ENCODE measurements at regions not wholly inside any gene's neighbourhood (a gene's known extent, or its start where the extent isn't known, plus 50 kb on each side); places are given as distances from the start of the nearest gene placed in this dataset.

- H3K27ac ChIP-seq (ENCODE audit: low read depth in 2 of 2, low read length in 1 of 2): no peak overlapping the region
- H3K36me3 ChIP-seq (ENCODE audit: control insufficient read depth in 2 of 2, insufficient read depth in 2 of 2, low read length in 1 of 2): no peaks in the 10 kb centered on the region
- H3K4me3 ChIP-seq (ENCODE audit: low read depth in 1 of 2, low read length in 2 of 2): no peak overlapping the region
- peaks cover 0 to 7% of the 10 kb centered on the region in 2 donors for H3K9me3 ChIP-seq (ENCODE audit: control insufficient read depth in 2 of 2, insufficient read depth in 1 of 2, low read depth in 1 of 2, low read length in 1 of 2)
- H3K27me3 ChIP-seq (ENCODE audit: control insufficient read depth in 1 of 2, insufficient read depth in 2 of 2, low read length in 2 of 2): no peaks in the 10 kb centered on the region
- WGBS, 2 donors: 89% methylated on average over 6 of the region's 6 CpGs
- peaks cover 0 to 9% of the 10 kb centered on the region in 2 donors for H3K4me1 ChIP-seq (ENCODE audit: control insufficient read depth in 2 of 2, insufficient read depth in 2 of 2, low read length in 1 of 2)
Observed at GRCh38 chr18:78620326-78620725, 359.3 kb upstream of the SALL3 start.

GRCh38 chr18:78621141-78621755 lies 358.4 kb upstream of the SALL3 start:
- Histone ChIP-seq H3K27ac (ENCODE audit: low read depth in 2 of 2, low read length in 1 of 2) (no peak overlapping the region), H3K4me1 (ENCODE audit: control insufficient read depth in 2 of 2, insufficient read depth in 2 of 2, low read length in 1 of 2) (peaks cover 0 to 9% of the 10 kb centered on the region in 2 donors), H3K9me3 (ENCODE audit: control insufficient read depth in 2 of 2, insufficient read depth in 1 of 2, low read depth in 1 of 2, low read length in 1 of 2) (peaks cover 0 to 7% of the 10 kb centered on the region in 2 donors), H3K27me3 (ENCODE audit: control insufficient read depth in 1 of 2, insufficient read depth in 2 of 2, low read length in 2 of 2) (no peaks in the 10 kb centered on the region), H3K36me3 (ENCODE audit: control insufficient read depth in 2 of 2, insufficient read depth in 2 of 2, low read length in 1 of 2) (no peaks in the 10 kb centered on the region), H3K4me3 (ENCODE audit: low read depth in 1 of 2, low read length in 2 of 2) (no peak overlapping the region)
- 95 to 97% methylated on average over 9 of the region's 9 CpGs for WGBS, 2 donors

GRCh38 chr18:78622251-78622906 lies 357.2 kb upstream of the SALL3 start:
- H3K9me3 ChIP-seq (ENCODE audit: control insufficient read depth in 2 of 2, insufficient read depth in 1 of 2, low read depth in 1 of 2, low read length in 1 of 2): peaks cover 0 to 7% of the 10 kb centered on the region in 2 donors
- no peaks in the 10 kb centered on the region for H3K36me3 ChIP-seq (ENCODE audit: control insufficient read depth in 2 of 2, insufficient read depth in 2 of 2, low read length in 1 of 2)
- no peak overlapping the region for H3K27ac ChIP-seq (ENCODE audit: low read depth in 2 of 2, low read length in 1 of 2)
- no peaks in the 10 kb centered on the region for H3K27me3 ChIP-seq (ENCODE audit: control insufficient read depth in 1 of 2, insufficient read depth in 2 of 2, low read length in 2 of 2)
- no peak overlapping the region for H3K4me3 ChIP-seq (ENCODE audit: low read depth in 1 of 2, low read length in 2 of 2)
- H3K4me1 ChIP-seq (ENCODE audit: control insufficient read depth in 2 of 2, insufficient read depth in 2 of 2, low read length in 1 of 2): peaks cover 0 to 9% of the 10 kb centered on the region in 2 donors
- 82 to 88% methylated on average over 11 of the region's 11 CpGs for WGBS, 2 donors

GRCh38 chr18:78622907-78623541 lies 356.6 kb upstream of the SALL3 start:
- 68 to 74% methylated on average over 16 of the region's 16 CpGs for WGBS, 2 donors
- H3K4me1 ChIP-seq (ENCODE audit: control insufficient read depth in 2 of 2, insufficient read depth in 2 of 2, low read length in 1 of 2): peaks cover 0 to 9% of the 10 kb centered on the region in 2 donors
- no peaks in the 10 kb centered on the region for H3K27me3 ChIP-seq (ENCODE audit: control insufficient read depth in 1 of 2, insufficient read depth in 2 of 2, low read length in 2 of 2)
- no peak overlapping the region for H3K4me3 ChIP-seq (ENCODE audit: low read depth in 1 of 2, low read length in 2 of 2)
- H3K27ac ChIP-seq (ENCODE audit: low read depth in 2 of 2, low read length in 1 of 2): no peak overlapping the region
- no peaks in the 10 kb centered on the region for H3K36me3 ChIP-seq (ENCODE audit: control insufficient read depth in 2 of 2, insufficient read depth in 2 of 2, low read length in 1 of 2)
- peaks cover 0 to 5% of the 10 kb centered on the region in 2 donors for H3K9me3 ChIP-seq (ENCODE audit: control insufficient read depth in 2 of 2, insufficient read depth in 1 of 2, low read depth in 1 of 2, low read length in 1 of 2)

- WGBS, 2 donors: 45 to 56% methylated on average over 16 of the region's 16 CpGs
- Histone ChIP-seq H3K9me3 (ENCODE audit: control insufficient read depth in 2 of 2, insufficient read depth in 1 of 2, low read depth in 1 of 2, low read length in 1 of 2) (peaks cover 0 to 2% of the 10 kb centered on the region in 2 donors), H3K36me3 (ENCODE audit: control insufficient read depth in 2 of 2, insufficient read depth in 2 of 2, low read length in 1 of 2) (no peaks in the 10 kb centered on the region), H3K4me1 (ENCODE audit: control insufficient read depth in 2 of 2, insufficient read depth in 2 of 2, low read length in 1 of 2) (peaks cover 0 to 9% of the 10 kb centered on the region in 2 donors), H3K4me3 (ENCODE audit: low read depth in 1 of 2, low read length in 2 of 2) (no peak overlapping the region), H3K27me3 (ENCODE audit: control insufficient read depth in 1 of 2, insufficient read depth in 2 of 2, low read length in 2 of 2) (no peaks in the 10 kb centered on the region), H3K27ac (ENCODE audit: low read depth in 2 of 2, low read length in 1 of 2) (no peak overlapping the region)
Observed at GRCh38 chr18:78624646-78625279, 354.9 kb upstream of the SALL3 start.

GRCh38 chr18:78625847-78626246 lies 353.8 kb upstream of the SALL3 start:
- Histone ChIP-seq H3K27me3 (ENCODE audit: control insufficient read depth in 1 of 2, insufficient read depth in 2 of 2, low read length in 2 of 2) (no peaks in the 10 kb centered on the region), H3K4me3 (ENCODE audit: low read depth in 1 of 2, low read length in 2 of 2) (no peak overlapping the region), H3K27ac (ENCODE audit: low read depth in 2 of 2, low read length in 1 of 2) (no peak overlapping the region), H3K9me3 (ENCODE audit: control insufficient read depth in 2 of 2, insufficient read depth in 1 of 2, low read depth in 1 of 2, low read length in 1 of 2) (peaks cover 0 to 2% of the 10 kb centered on the region in 2 donors), H3K36me3 (ENCODE audit: control insufficient read depth in 2 of 2, insufficient read depth in 2 of 2, low read length in 1 of 2) (no peaks in the 10 kb centered on the region), H3K4me1 (ENCODE audit: control insufficient read depth in 2 of 2, insufficient read depth in 2 of 2, low read length in 1 of 2) (peaks cover 0 to 6% of the 10 kb centered on the region in 2 donors)
- WGBS, 2 donors: 48 to 55% methylated on average over 5 of the region's 5 CpGs

GRCh38 chr18:78627551-78628346 lies 351.9 kb upstream of the SALL3 start:
- Histone ChIP-seq H3K9me3 (ENCODE audit: control insufficient read depth in 2 of 2, insufficient read depth in 1 of 2, low read depth in 1 of 2, low read length in 1 of 2) (peaks cover 0 to 7% of the 10 kb centered on the region in 2 donors), H3K27me3 (ENCODE audit: control insufficient read depth in 1 of 2, insufficient read depth in 2 of 2, low read length in 2 of 2) (no peaks in the 10 kb centered on the region), H3K4me3 (ENCODE audit: low read depth in 1 of 2, low read length in 2 of 2) (no peak overlapping the region), H3K36me3 (ENCODE audit: control insufficient read depth in 2 of 2, insufficient read depth in 2 of 2, low read length in 1 of 2) (no peaks in the 10 kb centered on the region), H3K4me1 (ENCODE audit: control insufficient read depth in 2 of 2, insufficient read depth in 2 of 2, low read length in 1 of 2) (peaks cover 0 to 13% of the 10 kb centered on the region in 2 donors), H3K27ac (ENCODE audit: low read depth in 2 of 2, low read length in 1 of 2) (no peak overlapping the region)
- 80 to 83% methylated on average over 21 of the region's 21 CpGs for WGBS, 2 donors

- 85 to 96% methylated on average over 15 of the region's 15 CpGs for WGBS, 2 donors
- H3K4me3 ChIP-seq (ENCODE audit: low read depth in 1 of 2, low read length in 2 of 2): no peak overlapping the region
Observed at GRCh38 chr18:78629426-78629825, 350.2 kb upstream of the SALL3 start.

GRCh38 chr18:78630356-78630755 lies 349.3 kb upstream of the SALL3 start:
- Histone ChIP-seq H3K9me3 (ENCODE audit: control insufficient read depth in 2 of 2, insufficient read depth in 1 of 2, low read depth in 1 of 2, low read length in 1 of 2) (peaks cover 0 to 11% of the 10 kb centered on the region in 2 donors), H3K4me3 (ENCODE audit: low read depth in 1 of 2, low read length in 2 of 2) (no peak overlapping the region), H3K27ac (ENCODE audit: low read depth in 2 of 2, low read length in 1 of 2) (no peak overlapping the region), H3K4me1 (ENCODE audit: control insufficient read depth in 2 of 2, insufficient read depth in 2 of 2, low read length in 1 of 2) (peaks cover 0 to 10% of the 10 kb centered on the region in 2 donors), H3K36me3 (ENCODE audit: control insufficient read depth in 2 of 2, insufficient read depth in 2 of 2, low read length in 1 of 2) (no peaks in the 10 kb centered on the region), H3K27me3 (ENCODE audit: control insufficient read depth in 1 of 2, insufficient read depth in 2 of 2, low read length in 2 of 2) (no peaks in the 10 kb centered on the region)
- 80% methylated on average over 17 of the region's 17 CpGs for WGBS, 2 donors

More at GRCh38 chr18:78629426-78629825, 350.2 kb upstream of the SALL3 start:
- no peaks in the 10 kb centered on the region for H3K27me3 ChIP-seq (ENCODE audit: control insufficient read depth in 1 of 2, insufficient read depth in 2 of 2, low read length in 2 of 2)
- H3K4me1 ChIP-seq (ENCODE audit: control insufficient read depth in 2 of 2, insufficient read depth in 2 of 2, low read length in 1 of 2): peaks cover 0 to 15% of the 10 kb centered on the region in 2 donors
- H3K27ac ChIP-seq (ENCODE audit: low read depth in 2 of 2, low read length in 1 of 2): no peak overlapping the region
- peaks cover 0 to 11% of the 10 kb centered on the region in 2 donors for H3K9me3 ChIP-seq (ENCODE audit: control insufficient read depth in 2 of 2, insufficient read depth in 1 of 2, low read depth in 1 of 2, low read length in 1 of 2)
- no peaks in the 10 kb centered on the region for H3K36me3 ChIP-seq (ENCODE audit: control insufficient read depth in 2 of 2, insufficient read depth in 2 of 2, low read length in 1 of 2)
